Muscle of back (tissue), 3 donors: ENCODE measurements at regions not wholly inside any gene's neighbourhood (a gene's known extent, or its start where the extent isn't known, plus 50 kb on each side); places are given as distances from the start of the nearest gene placed in this dataset.
"Not testable (repeated sequence)": the region's sequence is repeated elsewhere in the genome, so short reads cannot be mapped to it uniquely, and the experiment has no call there.

Experiments
- DNase-seq, 3 donors: peaks; one replicate each; pipeline versions ENCODE4 v3.0.0 to v3.0.0-alpha.2; 2013

GRCh38 chr11:71721840-71722239, 111.2 kb upstream of the DEFB108B start:
- DNase-seq: not testable (repeated sequence)

- not testable (repeated sequence) for DNase-seq
Measured at GRCh38 chr11:71723991-71724390, 109.0 kb upstream of the DEFB108B start.

GRCh38 chr11:71730748-71731147, 102.3 kb upstream of the DEFB108B start:
- DNase-seq: not testable (repeated sequence)

- DNase-seq: not testable (repeated sequence)
Measured at GRCh38 chr11:71734368-71734767, 98.6 kb upstream of the DEFB108B start.

GRCh38 chr11:71738317-71738716, 94.7 kb upstream of the DEFB108B start:
- DNase-seq: not testable (repeated sequence)

- not testable (repeated sequence) for DNase-seq
Measured at GRCh38 chr11:71743385-71743784, 89.6 kb upstream of the DEFB108B start.

GRCh38 chr11:71745656-71746055, 87.3 kb upstream of the DEFB108B start:
- not testable (repeated sequence) for DNase-seq

- not testable (repeated sequence) for DNase-seq
Measured at GRCh38 chr11:71746263-71746662, 86.7 kb upstream of the DEFB108B start.

- not testable (repeated sequence) for DNase-seq
Measured at GRCh38 chr11:71748965-71749620, 83.9 kb upstream of the DEFB108B start.

GRCh38 chr11:71750908-71751307, 82.1 kb upstream of the DEFB108B start:
- DNase-seq: not testable (repeated sequence)

GRCh38 chr11:71764695-71765491, 68.1 kb upstream of the DEFB108B start:
- DNase-seq: peak in 2 of 3 donors; percentile 11 to 38

GRCh38 chr11:71767016-71767415, 66.0 kb upstream of the DEFB108B start:
- not testable (repeated sequence) for DNase-seq

- DNase-seq: not testable (repeated sequence)
Measured at GRCh38 chr11:71772193-71772592, 60.8 kb upstream of the DEFB108B start.

GRCh38 chr11:71774603-71775222, 58.3 kb upstream of the DEFB108B start:
- no peak for DNase-seq

- DNase-seq: not testable (repeated sequence)
Measured at GRCh38 chr11:71780116-71780515, 52.9 kb upstream of the DEFB108B start.

- DNase-seq: not testable (repeated sequence)
Measured at GRCh38 chr11:71780771-71781170, 52.2 kb upstream of the DEFB108B start.

GRCh38 chr11:71781491-71781890, 51.5 kb upstream of the DEFB108B start:
- DNase-seq: not testable (repeated sequence)

- DNase-seq: not testable (repeated sequence)
Measured at GRCh38 chr11:71782229-71782861, 50.7 kb upstream of the DEFB108B start.

GRCh38 chr11:71783191-71783590, 49.8 kb upstream of the DEFB108B start:
- DNase-seq: peak in 1 of 3 donors; percentile 50
